Activated naive CD4-positive, alpha-beta T cell treated with anti-CD3 and anti-CD28 coated beads, Interleukin-2, amount 50 U/mL, for 72 hours (primary cell): ENCODE measurements at regions not wholly inside any gene's neighbourhood (a gene's known extent, or its start where the extent isn't known, plus 50 kb on each side); places are given as distances from the start of the nearest gene placed in this dataset.

Experiments
- ATAC-seq, 2 donors: fragments of 150-1000 bp; cut with Tn5 transposase; 2 replicates each; pipeline ENCODE4 v1.10.0; 2021; ENCODE audit warnings: mild to moderate bottlenecking in 2 of 2, moderate library complexity in 2 of 2
- DNase-seq, 2 donors: peaks; one replicate each; pipeline ENCODE4 v3.0.0; 2021 to 2022; ENCODE audit warnings: low spot score in 2 of 2
- H3K27ac Mint-ChIP-seq, 2 donors: one replicate each; pipeline ENCODE4 v1.8.0; 2022; ENCODE audit warnings: mild to moderate bottlenecking in 2 of 2, mixed read lengths in 2 of 2
- H3K36me3 Mint-ChIP-seq, 2 donors: one replicate each; pipeline ENCODE4 v1.8.0; 2022; ENCODE audit warnings: mixed read lengths in 2 of 2
- H3K9me3 Mint-ChIP-seq, 2 donors: one replicate each; pipeline ENCODE4 v1.8.0; 2022; ENCODE audit warnings: mixed read lengths in 2 of 2

GRCh38 chr7:431658-432111 is 88.0 kb downstream of the PDGFA start:
- Mint-ChIP-seq H3K9me3 (no peaks in the 10 kb centered on the region), H3K27ac (peak overlapping the region in 1 of 2 donors; percentile 46), H3K36me3 (no peaks in the 10 kb centered on the region)
- DNase-seq (no peak), ATAC-seq (no peak)

- Mint-ChIP-seq H3K36me3 (no peaks in the 10 kb centered on the region), H3K9me3 (no peaks in the 10 kb centered on the region), H3K27ac (peak overlapping the region in 1 of 2 donors; percentile 46)
- ATAC-seq (no peak), DNase-seq (no peak)
These were observed 87.4 kb downstream of the PDGFA start for GRCh38 chr7:432256-432655.

- DNase-seq (no peak), ATAC-seq (no peak)
- H3K27ac Mint-ChIP-seq: no peak overlapping the region
- H3K36me3 Mint-ChIP-seq: no peaks in the 10 kb centered on the region
- H3K9me3 Mint-ChIP-seq: no peaks in the 10 kb centered on the region
These were observed 86.7 kb downstream of the PDGFA start for GRCh38 chr7:432933-433332.

DNA sequence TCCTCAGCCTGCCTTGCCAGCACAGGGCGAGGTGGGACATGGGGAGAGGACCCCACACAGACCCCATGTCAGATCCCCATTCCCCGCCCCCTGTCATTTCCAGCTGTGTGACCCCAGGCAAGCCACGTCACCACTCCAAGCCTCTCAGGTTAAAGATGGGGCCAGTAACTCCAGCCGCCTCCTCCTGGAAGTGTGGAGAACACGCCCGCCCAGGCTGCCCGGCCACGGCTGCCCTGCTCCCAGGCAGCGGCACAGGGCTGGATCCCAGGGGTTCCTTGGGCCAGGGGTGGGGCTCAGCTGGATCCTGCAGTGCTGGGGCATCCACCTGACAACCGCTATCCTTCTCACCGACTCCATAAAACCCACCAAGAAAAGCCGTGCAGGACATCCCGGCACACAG is 86.1 kb downstream of the PDGFA start:
- Mint-ChIP-seq H3K36me3 (no peaks in the 10 kb centered on the region), H3K27ac (no peak overlapping the region), H3K9me3 (no peaks in the 10 kb centered on the region)
- no peak for DNase-seq
- no peak for ATAC-seq

DNA sequence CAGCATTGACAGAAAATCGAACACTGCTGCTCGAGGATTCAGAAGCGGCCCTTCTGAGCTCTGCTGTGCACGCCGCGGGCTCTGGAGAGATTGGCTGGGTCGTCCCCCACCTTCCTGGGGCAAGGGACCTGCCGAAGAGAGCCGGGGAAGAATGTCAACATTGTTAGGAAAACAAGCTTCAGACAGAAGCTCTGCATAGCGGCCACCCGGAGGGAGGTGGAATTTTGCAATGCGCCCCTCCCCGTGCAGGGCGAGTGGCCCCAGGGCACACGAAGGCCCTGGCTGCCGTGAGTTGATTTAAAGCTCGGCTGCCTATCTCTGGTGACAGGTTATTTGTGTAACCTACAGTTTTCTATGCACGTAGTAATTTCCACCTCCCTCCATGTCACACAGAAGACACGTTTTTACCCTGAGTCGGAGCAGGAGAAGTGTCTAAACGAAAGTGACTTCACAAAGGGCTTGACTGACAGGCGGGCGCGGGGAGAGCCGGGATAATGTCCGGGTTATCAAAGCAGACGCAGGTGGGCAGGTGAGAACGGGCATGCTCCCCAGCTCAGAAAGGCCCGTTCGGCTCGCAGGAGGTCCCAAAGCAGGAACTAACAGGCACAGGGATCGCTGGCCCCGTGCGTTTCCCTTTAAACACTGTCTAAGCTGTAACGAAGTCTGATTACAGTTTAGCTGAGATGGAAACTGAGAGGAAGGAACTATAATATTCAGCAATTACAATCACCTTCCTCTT is 84.6 kb downstream of the PDGFA start:
- no peaks in the 10 kb centered on the region for H3K36me3 Mint-ChIP-seq
- ATAC-seq: peak in 1 of 2 donors; percentile 34
- H3K9me3 Mint-ChIP-seq: no peaks in the 10 kb centered on the region
- no peak for DNase-seq
- peak overlapping the region in 1 of 2 donors; percentile 48 for H3K27ac Mint-ChIP-seq

DNA sequence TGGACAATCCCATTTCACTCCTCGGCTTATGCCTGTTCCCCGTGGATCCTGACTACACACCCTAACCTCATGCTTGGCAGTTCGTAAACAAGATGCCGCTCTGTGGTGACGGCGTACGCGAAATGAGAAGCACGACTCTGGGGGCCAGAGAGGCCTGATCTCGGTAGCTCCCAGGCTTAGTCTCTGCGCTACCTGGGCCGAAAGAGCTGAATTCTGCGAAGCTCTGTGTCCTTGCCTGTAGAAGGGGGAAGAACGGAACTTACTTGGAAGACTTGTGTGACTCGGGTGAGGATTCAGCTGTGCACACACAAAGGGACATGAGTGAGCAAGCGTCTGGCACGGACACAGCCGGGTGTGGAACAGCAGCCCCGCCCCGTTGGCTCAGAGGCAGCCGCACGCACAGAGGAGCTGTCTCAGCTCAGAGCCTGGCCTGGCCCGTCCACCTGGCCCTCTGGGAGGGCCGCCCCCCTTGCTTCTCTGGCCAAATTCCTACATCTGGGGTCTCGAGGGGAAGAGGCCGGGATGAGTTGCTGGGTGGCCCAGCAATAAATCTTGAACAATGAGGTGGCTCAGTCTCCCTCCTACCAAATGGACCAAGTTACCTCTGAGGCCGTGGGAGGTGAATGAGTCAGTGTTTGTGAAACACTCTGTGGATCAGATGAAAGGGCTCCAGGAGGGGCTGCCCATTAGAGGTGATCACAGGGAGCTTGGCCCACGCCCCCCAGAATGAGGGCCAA is 83.8 kb downstream of the PDGFA start:
- no peak for DNase-seq
- H3K9me3 Mint-ChIP-seq: no peaks in the 10 kb centered on the region
- no peaks in the 10 kb centered on the region for H3K36me3 Mint-ChIP-seq

GRCh38 chr7:436367-437128 is 83.1 kb downstream of the PDGFA start:
- DNase-seq (no peak), ATAC-seq (no peak)
- Mint-ChIP-seq H3K36me3 (no peaks in the 10 kb centered on the region), H3K27ac (no peak overlapping the region), H3K9me3 (no peaks in the 10 kb centered on the region)

More for the DNA sequence above, 83.8 kb downstream of the PDGFA start:
- peak overlapping the region in 1 of 2 donors; percentile 48 for H3K27ac Mint-ChIP-seq
- peak; percentile 63 to 65 for ATAC-seq

DNA sequence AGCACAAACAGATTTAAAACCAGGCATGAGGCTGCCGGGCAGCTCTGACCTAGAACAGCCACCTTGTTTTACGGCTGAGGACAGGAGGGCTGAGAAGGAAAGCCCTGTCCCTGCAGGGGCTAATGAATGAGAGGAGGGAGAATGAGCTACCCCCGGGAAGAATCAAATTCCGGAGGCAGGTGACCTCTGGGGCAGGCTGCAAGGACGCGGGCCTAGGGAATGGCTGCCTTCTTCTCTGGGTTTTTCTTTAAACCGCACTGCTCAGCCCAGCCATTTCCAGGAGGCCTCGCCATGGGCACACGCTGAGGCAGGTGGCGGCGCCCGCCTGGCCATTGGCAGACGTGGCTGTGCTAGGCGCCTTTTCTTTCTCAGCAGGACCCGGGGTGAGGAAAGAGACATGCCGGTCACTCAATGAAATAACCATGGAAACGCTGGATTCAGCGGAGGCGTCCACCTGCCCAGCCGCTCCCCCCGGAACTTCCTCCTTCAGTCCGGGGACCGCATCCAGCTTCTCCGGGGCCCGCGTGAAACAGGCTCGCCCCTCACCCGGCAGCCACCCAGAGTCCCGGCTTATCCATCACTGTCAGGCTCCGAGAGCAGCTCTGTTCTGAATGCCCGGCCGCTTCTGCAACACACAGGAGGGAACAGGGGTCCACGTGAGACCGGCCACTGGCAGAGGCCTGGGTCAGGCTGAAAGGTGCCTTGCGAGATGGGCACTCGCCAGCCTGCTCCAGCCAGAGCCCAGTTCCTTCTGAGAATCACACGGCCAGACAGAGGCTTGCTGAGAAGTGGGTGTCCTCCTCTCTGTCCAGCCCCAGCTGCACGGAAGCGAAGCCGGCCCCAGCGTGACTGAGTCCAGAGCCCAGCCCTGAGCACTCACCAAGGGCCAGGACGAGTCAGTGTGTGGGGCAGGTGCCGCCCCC is 82.1 kb downstream of the PDGFA start:
- DNase-seq (no peak), ATAC-seq (no peak)
- H3K36me3 Mint-ChIP-seq: no peaks in the 10 kb centered on the region
- H3K9me3 Mint-ChIP-seq: no peaks in the 10 kb centered on the region
- H3K27ac Mint-ChIP-seq: no peak overlapping the region

DNA sequence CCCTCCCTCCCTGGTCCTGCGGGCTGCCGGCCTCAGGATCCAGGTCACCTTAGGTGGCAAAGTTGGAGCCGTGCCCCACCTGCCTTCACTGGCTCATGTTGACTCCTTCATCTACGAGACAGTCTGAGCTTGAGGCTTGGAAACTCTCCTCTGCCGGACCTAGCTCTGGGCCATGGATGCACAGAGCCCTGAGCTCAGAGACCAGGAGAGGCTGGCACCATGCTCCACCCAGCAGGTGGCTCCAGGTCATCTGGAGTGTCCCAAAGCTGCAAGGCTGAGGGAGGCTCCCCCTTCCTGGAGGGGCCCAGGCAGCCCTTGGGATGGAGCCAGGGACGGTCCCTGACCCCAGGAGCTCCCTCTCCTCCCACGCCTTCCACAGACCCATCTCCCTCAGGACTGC is 81.3 kb downstream of the PDGFA start:
- DNase-seq (no peak), ATAC-seq (no peak)
- no peak overlapping the region for H3K27ac Mint-ChIP-seq
- H3K36me3 Mint-ChIP-seq: no peaks in the 10 kb centered on the region
- no peaks in the 10 kb centered on the region for H3K9me3 Mint-ChIP-seq

DNA sequence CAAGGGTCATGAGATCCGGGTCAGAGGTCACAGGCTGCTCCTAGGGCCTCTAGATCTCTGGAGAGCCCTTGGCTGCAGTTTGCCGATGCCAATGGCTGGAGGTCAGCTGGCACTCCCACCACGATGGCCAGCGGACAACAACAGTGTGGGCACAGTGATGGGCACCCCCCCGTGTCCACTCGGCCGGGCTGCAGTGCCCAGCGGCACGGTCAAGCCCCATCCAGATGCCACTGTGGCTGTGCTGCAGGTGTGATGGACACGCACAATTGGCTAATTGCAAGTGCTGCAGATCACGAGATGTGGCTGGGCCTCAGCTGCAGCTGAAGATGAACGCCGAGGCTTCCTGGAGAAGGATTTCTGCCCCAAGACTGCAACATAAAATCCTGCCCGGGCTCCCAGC is 80.7 kb downstream of the PDGFA start:
- Mint-ChIP-seq H3K9me3 (no peaks in the 10 kb centered on the region), H3K27ac (no peak overlapping the region), H3K36me3 (no peaks in the 10 kb centered on the region)
- DNase-seq (no peak), ATAC-seq (no peak)

DNA sequence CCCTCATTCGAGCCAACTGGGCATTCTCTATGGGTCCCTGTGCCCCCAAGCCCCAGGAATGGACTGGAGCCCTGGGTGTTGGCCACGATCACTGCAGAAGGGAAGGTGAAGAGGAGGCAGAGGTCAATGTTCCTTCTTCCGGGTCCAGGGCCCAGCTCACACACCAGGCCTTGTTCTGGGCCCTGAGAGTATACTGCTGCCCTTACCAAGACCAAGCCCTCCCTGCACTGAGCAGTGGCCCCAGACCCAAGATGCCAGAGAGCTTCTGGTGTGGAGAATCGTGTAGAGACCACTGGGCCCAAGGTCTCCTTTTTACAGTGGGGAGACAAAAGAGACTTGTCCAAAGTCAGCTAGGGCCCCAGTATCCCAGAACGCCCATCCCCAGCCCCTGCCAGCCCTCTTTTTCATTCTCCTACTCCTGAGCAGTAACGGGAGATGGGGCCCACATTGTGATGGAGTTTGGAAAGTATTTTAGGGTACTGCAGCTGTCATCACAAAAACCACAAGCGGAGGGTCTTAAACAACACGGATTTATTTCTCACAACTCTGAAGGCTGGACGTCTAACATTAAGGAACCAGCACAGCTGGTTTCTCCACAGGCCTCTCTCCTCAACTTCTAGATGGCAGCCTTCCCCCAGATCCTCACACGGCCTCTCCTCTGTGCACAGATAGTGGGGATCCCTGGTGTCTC is 79.4 kb downstream of the PDGFA start:
- DNase-seq (no peak), ATAC-seq (no peak)
- Mint-ChIP-seq H3K9me3 (no peaks in the 10 kb centered on the region), H3K27ac (no peak overlapping the region), H3K36me3 (no peaks in the 10 kb centered on the region)

- ATAC-seq (no peak), DNase-seq (no peak)
- Mint-ChIP-seq H3K9me3 (no peaks in the 10 kb centered on the region), H3K36me3 (no peaks in the 10 kb centered on the region), H3K27ac (no peak overlapping the region)
These were observed 77.8 kb downstream of the PDGFA start for GRCh38 chr7:441684-442421.

DNA sequence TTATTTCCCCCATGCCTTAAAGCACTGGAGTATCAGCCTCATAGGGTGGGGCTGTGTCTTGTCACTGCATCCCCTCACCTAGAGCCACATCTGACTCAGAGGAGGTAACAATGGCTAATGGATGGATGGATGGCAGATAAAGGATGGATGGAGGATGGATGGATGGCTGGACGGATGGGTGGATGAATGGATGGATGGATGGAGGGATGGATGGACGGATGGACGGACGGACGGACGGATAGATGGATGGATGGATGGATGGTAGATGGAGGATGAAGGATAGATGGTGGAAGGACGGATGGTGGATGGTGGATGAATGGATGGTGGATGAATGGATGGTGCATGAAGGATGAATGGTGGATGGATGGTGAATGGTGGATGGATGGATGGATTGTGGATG is 77.2 kb downstream of the PDGFA start:
- Mint-ChIP-seq H3K27ac (no peak overlapping the region), H3K9me3 (no peaks in the 10 kb centered on the region), H3K36me3 (no peaks in the 10 kb centered on the region)
- DNase-seq (no peak), ATAC-seq (no peak)

DNA sequence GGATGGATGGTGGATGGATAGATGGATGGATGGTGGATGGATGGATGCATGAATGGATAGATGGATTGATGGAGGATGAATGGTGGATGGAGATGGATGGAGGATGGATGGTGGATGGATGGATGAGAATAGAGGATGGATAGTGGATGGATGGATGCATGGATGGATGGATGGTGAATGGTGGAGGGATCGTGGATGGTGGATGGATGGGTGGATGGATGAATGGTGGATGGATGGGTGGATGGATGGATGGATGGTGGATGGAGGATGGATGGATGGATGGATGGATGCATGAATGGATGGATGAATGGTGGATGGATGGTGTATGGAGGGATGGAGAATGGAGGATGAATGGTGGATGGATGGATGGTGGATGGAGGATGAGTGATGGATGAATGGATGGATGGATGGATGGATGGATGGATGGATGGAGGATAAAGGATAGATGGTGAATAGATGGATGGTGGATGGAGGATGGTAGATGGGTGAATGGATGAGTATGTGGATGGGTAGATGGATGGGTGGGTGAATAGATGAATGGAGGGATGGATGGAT is 76.3 kb downstream of the PDGFA start:
- Mint-ChIP-seq H3K27ac (no peak overlapping the region), H3K9me3 (no peaks in the 10 kb centered on the region), H3K36me3 (no peaks in the 10 kb centered on the region)
- ATAC-seq (no peak), DNase-seq (no peak)

DNA sequence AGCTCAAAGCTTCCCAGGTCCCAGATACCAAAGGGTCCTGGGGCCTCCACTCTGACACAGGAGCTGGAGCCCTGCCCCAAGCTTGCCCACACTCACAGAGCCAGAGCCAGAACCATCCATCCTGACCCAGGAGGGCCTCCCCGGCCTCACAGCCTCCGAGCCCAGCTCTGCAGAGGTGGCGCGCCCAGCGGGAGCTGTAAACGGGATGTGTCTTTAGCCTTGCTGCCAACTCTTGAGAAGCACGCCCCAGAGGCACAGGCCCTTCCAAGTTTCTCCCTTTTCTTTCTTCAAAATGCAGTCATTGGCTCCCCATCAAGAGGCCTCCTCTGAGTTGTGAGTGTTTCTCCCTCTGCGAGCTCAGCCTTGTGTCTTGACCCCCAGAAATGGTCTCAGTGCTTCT is 75.0 kb downstream of the PDGFA start:
- Mint-ChIP-seq H3K36me3 (no peaks in the 10 kb centered on the region), H3K9me3 (no peaks in the 10 kb centered on the region), H3K27ac (peak overlapping the region in 1 of 2 donors; percentile 65)
- DNase-seq (no peak), ATAC-seq (no peak)
